ENCODE measurements at regions not wholly inside any gene's neighbourhood (a gene's known extent, or its start where the extent isn't known, plus 50 kb on each side); places are given as distances from the start of the nearest gene placed in this dataset.

DNA sequence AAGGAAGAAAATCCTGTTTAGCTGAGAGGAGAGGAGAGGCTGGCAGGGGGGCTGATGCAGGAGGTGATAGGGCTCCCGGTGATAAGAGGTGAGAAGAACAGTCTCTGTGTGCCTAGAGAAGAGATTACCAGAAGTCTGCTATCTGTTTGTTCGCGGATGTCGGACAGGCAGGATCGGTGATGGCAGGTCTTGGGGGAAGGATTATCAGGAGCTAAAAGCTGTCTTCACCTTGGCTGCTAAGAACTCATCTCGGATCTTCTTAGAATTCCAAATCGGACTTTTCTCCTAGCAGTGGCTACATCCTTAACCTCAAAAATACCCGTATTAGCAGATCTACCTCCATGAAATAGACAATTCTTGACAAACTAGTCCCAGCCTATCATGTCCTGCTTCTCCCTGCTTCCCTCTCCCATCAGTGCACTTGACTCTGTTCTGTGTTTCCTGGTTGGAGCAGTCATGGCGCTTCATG is 282.1 kb upstream of the TRIB2 start:
- Mint-ChIP-seq H3K27ac (no peak overlapping the region), H3K36me3 (ENCODE audit: low read depth) (no peaks in the 10 kb centered on the region), H3K27me3 (no peaks in the 10 kb centered on the region), H3K4me1 (peaks cover 17% of the 10 kb centered on the region), H3K9me3 (no peaks in the 10 kb centered on the region), H3K4me3 (no peak overlapping the region)
- TF ChIP-seq, protein P1, sequence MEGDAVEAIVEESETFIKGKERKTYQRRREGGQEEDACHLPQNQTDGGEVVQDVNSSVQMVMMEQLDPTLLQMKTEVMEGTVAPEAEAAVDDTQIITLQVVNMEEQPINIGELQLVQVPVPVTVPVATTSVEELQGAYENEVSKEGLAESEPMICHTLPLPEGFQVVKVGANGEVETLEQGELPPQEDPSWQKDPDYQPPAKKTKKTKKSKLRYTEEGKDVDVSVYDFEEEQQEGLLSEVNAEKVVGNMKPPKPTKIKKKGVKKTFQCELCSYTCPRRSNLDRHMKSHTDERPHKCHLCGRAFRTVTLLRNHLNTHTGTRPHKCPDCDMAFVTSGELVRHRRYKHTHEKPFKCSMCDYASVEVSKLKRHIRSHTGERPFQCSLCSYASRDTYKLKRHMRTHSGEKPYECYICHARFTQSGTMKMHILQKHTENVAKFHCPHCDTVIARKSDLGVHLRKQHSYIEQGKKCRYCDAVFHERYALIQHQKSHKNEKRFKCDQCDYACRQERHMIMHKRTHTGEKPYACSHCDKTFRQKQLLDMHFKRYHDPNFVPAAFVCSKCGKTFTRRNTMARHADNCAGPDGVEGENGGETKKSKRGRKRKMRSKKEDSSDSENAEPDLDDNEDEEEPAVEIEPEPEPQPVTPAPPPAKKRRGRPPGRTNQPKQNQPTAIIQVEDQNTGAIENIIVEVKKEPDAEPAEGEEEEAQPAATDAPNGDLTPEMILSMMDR (IDR thresholded peaks at IDR 0.05): no peak
- ATAC-seq (ENCODE audit: low read depth): no peak
- POLR2A ChIA-PET: no interaction called here
- CTCF ChIA-PET: no interaction called here
- no peak for DNase-seq
- intact Hi-C loops (cut with micrococcal nuclease): loop anchor here (5.0 kb wide), 1 partner anchor 283 kb away; the partner anchor contains the start of gene TRIB2

DNA sequence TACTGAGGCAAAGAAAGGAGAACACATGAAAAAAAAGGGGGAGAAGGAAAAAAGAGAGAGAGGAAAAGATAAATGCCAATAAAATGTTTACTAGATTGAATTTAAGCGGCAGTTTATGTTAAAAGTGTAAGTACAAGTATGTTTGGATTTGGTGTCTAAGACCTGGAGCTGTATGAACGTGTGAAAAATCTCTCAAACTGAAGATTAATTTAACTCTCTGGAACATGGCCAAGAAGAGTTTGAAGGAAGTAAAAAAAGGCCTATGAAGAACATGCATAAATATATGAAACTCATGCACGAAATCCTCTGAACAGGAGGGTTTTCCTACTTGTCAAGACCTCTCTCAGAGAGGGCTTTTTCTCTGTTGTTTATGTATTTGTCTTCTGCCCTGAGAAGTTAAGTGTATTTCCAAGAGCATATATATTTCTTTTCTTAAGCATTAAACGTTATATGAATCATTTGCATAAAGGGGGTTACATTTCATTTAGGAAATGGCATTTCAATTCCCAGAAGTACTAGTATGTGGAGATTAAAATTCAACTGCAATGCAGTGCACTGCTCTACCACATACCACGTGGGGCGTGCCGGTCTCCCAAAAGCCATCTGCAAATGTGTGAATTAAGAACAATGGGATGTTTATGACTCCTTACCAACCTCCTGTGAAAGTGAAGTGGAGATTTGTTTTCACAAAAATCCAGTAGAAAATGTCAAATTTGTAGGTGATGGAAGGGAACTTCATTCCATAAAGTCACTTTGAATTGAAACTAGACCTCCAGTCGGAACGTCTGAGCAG is 281.1 kb upstream of the TRIB2 start:
- DNase-seq (no peak), ATAC-seq (ENCODE audit: low read depth) (no peak)
- TF ChIP-seq, protein P1 (IDR thresholded peaks at IDR 0.05): no peak
- Mint-ChIP-seq H3K27me3 (no peaks in the 10 kb centered on the region), H3K36me3 (ENCODE audit: low read depth) (no peaks in the 10 kb centered on the region), H3K4me3 (no peak overlapping the region), H3K4me1 (peaks cover 11% of the 10 kb centered on the region), H3K27ac (no peak overlapping the region), H3K9me3 (no peaks in the 10 kb centered on the region)
- intact Hi-C loops (cut with micrococcal nuclease): no loop called here
- CTCF ChIA-PET: no interaction called here
- POLR2A ChIA-PET: no interaction called here

DNA sequence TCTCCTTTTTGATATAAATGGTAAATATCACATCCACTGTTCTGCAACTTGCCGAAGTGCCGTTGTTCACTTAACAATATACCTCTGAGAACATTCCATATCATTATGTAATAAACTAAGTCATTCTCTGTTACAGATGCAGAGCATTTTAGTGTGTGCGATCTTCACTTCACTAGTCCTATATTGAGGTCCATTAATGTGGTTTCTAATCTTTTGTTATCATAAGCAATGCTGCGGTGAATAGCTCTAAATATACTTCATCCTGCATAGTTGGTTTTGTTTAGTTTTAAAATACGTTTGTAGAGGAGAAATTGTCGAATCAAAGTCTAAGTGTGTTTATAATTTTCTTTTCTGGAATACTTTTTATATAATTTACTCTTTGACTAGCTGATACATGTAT is 280.3 kb upstream of the TRIB2 start:
- DNase-seq (no peak), ATAC-seq (ENCODE audit: low read depth) (no peak)
- peaks cover 5% of the 10 kb centered on the region for H3K4me1 Mint-ChIP-seq
- H3K4me3 Mint-ChIP-seq: no peak overlapping the region
- H3K9me3 Mint-ChIP-seq: no peaks in the 10 kb centered on the region
- no peaks in the 10 kb centered on the region for H3K36me3 Mint-ChIP-seq (ENCODE audit: low read depth)
- CTCF ChIA-PET: no interaction called here
- no peaks in the 10 kb centered on the region for H3K27me3 Mint-ChIP-seq
- POLR2A ChIA-PET: no interaction called here
- intact Hi-C loops (cut with micrococcal nuclease): no loop called here
- H3K27ac Mint-ChIP-seq: no peak overlapping the region
- TF ChIP-seq, protein P1 (IDR thresholded peaks at IDR 0.05): no peak

DNA sequence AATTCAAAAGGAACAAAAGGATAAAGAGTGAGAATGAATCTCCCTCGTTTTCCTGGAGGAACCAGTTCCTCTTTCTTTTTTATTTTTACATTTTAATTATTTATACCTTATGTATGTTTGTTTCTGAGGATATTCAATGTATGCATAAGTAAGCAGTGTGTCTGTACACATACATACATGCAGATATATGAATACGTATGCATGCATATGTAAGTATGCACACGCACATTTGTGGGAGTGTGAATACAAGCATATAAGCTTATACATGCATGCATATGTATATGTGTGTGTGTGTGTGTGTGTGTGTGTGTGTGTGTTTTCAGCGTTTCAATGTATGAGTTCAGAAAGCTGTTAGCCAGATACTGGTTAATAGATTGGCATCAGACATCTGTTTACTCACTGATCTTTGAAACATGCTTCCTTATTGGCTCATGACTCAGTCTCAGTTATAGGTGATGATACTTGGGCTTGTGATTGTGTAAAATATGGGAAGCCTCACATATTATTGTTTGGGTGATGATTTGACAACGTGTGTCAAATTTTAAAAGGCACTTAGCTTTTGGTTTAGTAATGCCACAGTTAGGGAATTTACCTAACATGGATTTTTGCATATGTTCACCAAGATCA is 279.7 kb upstream of the TRIB2 start:
- Mint-ChIP-seq H3K4me3 (no peak overlapping the region), H3K27me3 (no peaks in the 10 kb centered on the region), H3K9me3 (no peaks in the 10 kb centered on the region), H3K4me1 (peaks cover 3% of the 10 kb centered on the region), H3K27ac (no peak overlapping the region), H3K36me3 (ENCODE audit: low read depth) (no peaks in the 10 kb centered on the region)
- CTCF ChIA-PET: interaction anchor here (0.9 to 1.0 kb wide), 2 partner anchors 279 to 281 kb away, joined by 3 to 4 read pairs; partner anchors contain the start of gene TRIB2
- intact Hi-C loops (cut with micrococcal nuclease): no loop called here
- DNase-seq (no peak), ATAC-seq (ENCODE audit: low read depth) (no peak)
- POLR2A ChIA-PET: no interaction called here
- TF ChIP-seq, protein P1 (IDR thresholded peaks at IDR 0.05): no peak

DNA sequence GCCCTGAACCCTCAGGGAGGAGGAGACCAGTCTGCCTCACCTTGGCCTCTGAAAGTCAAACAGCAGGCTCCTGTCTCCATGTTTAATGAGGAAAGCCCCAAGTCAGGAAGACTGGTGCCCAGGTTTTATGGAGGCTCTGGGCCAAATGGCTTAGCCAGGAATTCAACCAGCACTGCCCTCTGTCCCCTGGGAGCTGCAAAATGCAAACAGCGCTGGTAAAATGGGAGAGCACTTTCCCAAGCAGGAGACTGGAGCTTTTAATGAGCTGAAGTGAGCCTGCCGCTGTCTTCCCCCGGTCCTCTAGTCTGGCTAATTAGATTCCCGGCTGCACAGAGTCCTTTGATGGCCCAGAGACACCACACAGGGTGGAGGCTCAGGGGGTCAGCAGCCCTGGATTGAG is 276.0 kb upstream of the TRIB2 start:
- DNase-seq (no peak), ATAC-seq (ENCODE audit: low read depth) (no peak)
- ChIA-PET POLR2A (no interaction called here), CTCF (no interaction called here)
- Mint-ChIP-seq H3K9me3 (no peaks in the 10 kb centered on the region), H3K27me3 (no peaks in the 10 kb centered on the region), H3K27ac (no peak overlapping the region), H3K4me1 (peaks cover 3% of the 10 kb centered on the region), H3K36me3 (ENCODE audit: low read depth) (no peaks in the 10 kb centered on the region), H3K4me3 (no peak overlapping the region)
- intact Hi-C loops (cut with micrococcal nuclease): no loop called here
- TF ChIP-seq, protein P1 (IDR thresholded peaks at IDR 0.05): no peak
